B cell (primary cell): ENCODE measurements at regions not wholly inside any gene's neighbourhood (a gene's known extent, or its start where the extent isn't known, plus 50 kb on each side); places are given as distances from the start of the nearest gene placed in this dataset.

ENCODE experiments used
- CTCF ChIP-seq: fragments of 200-600 bp; IDR thresholded peaks from one replicate; pipeline ENCODE4 v1.8.0; 2022; ENCODE audit warnings: antibody characterized with exemption, mild to moderate bottlenecking
- EZH2 ChIP-seq: IDR thresholded peaks from 2 replicates; pipeline ENCODE4 v1.6.1; 2012; ENCODE audit warnings: borderline replicate concordance, low read depth, mild to moderate bottlenecking, moderate library complexity, low read length; ENCODE audit not compliant: insufficient read depth, poor library complexity, severe bottlenecking

GRCh38 chr22:23503736-23504440 is 76.2 kb downstream of the IGLL1 start:
- no peak for TF ChIP-seq CTCF
- TF ChIP-seq EZH2 = no peak
